ENCODE measurements at regions not wholly inside any gene's neighbourhood (a gene's known extent, or its start where the extent isn't known, plus 50 kb on each side); places are given as distances from the start of the nearest gene placed in this dataset.

DNA sequence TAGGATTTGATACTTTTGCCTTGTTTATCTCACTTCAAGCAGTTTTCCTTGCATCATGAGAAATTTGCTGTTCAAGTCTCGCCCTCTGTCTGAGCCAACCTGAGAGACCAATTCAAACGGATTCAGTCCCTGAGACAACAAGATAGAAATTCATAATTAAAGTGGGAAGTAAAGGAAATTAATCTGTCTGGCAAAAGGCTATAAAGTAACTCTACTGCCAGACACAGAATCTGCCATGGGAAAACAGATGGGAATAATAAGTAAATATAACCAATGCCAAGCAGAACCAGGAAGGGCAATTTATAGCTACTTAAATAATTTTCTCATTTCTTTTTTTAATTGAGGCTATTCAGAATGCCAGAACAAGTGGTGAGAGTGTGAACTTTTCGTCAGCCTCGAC, 239.6 kb downstream of the TFAP2C start:
- Histone ChIP-seq H3K14ac (ENCODE audit: insufficient read depth, low read length) (no peak overlapping the region; the same call in 1 of the 2 replicates), H3K79me1 (ENCODE audit: insufficient read depth, low read depth, low read length, poor library complexity, severe bottlenecking) (no peaks in the 10 kb centered on the region), H3K9me3 (ENCODE audit: control insufficient read depth, low read depth, low read length) (no peaks in the 10 kb centered on the region), H3K27ac (ENCODE audit: insufficient read length, low read depth, low read length) (no peak overlapping the region), H4K91ac (ENCODE audit: insufficient read length, low read depth, low read length) (no peak overlapping the region), H2BK5ac (ENCODE audit: insufficient read length, low read length) (no peak overlapping the region), H4K8ac (replicated peaks; ENCODE audit: insufficient read length, low read depth, low read length) (no peak overlapping the region), H2BK20ac (ENCODE audit: low read depth, low read length, poor library complexity, severe bottlenecking) (no peak overlapping the region), H2BK15ac (ENCODE audit: low read depth, low read length) (no peak overlapping the region), H3K4ac (ENCODE audit: low read depth, low read length) (no peak overlapping the region), H3K9ac (ENCODE audit: extremely low read depth, insufficient read length, low read length) (no peak overlapping the region), H2AK5ac (ENCODE audit: insufficient read length, low read length) (no peak overlapping the region), H4K5ac (ENCODE audit: insufficient read length, low read depth, low read length) (no peak overlapping the region), H2BK120ac (ENCODE audit: low read depth, low read length, poor library complexity, severe bottlenecking) (no peak overlapping the region), H3K18ac (ENCODE audit: insufficient read length, low read depth, low read length) (no peak overlapping the region), H3T11ph (ENCODE audit: low read length) (no peak overlapping the region), H3K79me2 (ENCODE audit: insufficient read depth, low read length) (no peaks in the 10 kb centered on the region), H4K20me1 (ENCODE audit: control insufficient read depth, insufficient read depth, insufficient read length) (no peaks in the 10 kb centered on the region), H2BK12ac (ENCODE audit: insufficient read length, low read depth, low read length) (no peak overlapping the region), H3K4me1 (ENCODE audit: insufficient read depth, low read length) (no peaks in the 10 kb centered on the region), H2AFZ (ENCODE audit: low read length) (no peak overlapping the region), H3K23ac (ENCODE audit: insufficient read length, low read depth, low read length) (no peak overlapping the region), H3K56ac (ENCODE audit: insufficient read length, low read depth, low read length) (no peak overlapping the region), H3K27me3 (ENCODE audit: insufficient read depth, low read length) (no peaks in the 10 kb centered on the region), H3K4me2 (ENCODE audit: insufficient read depth, insufficient read length, low read length) (no peak overlapping the region), H3K23me2 (ENCODE audit: insufficient read length, low read depth, low read length, poor library complexity, severe bottlenecking) (no peaks in the 10 kb centered on the region)
- no peaks in the 10 kb centered on the region for H3K9me3 Mint-ChIP-seq
- no peak for DNase-seq
- no peaks in the 10 kb centered on the region for H3K36me3 Mint-ChIP-seq (ENCODE audit: insufficient read depth in 1 of 3, low read depth in 3 of 3)
- H3K27me3 Mint-ChIP-seq (ENCODE audit: low read depth) = peaks cover 33% of the 10 kb centered on the region
- TF ChIP-seq, protein P1, sequence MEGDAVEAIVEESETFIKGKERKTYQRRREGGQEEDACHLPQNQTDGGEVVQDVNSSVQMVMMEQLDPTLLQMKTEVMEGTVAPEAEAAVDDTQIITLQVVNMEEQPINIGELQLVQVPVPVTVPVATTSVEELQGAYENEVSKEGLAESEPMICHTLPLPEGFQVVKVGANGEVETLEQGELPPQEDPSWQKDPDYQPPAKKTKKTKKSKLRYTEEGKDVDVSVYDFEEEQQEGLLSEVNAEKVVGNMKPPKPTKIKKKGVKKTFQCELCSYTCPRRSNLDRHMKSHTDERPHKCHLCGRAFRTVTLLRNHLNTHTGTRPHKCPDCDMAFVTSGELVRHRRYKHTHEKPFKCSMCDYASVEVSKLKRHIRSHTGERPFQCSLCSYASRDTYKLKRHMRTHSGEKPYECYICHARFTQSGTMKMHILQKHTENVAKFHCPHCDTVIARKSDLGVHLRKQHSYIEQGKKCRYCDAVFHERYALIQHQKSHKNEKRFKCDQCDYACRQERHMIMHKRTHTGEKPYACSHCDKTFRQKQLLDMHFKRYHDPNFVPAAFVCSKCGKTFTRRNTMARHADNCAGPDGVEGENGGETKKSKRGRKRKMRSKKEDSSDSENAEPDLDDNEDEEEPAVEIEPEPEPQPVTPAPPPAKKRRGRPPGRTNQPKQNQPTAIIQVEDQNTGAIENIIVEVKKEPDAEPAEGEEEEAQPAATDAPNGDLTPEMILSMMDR (conservative IDR thresholded peaks at IDR 0.05) = no peak
- H3K4me3 Mint-ChIP-seq = no peak overlapping the region
- no peak overlapping the region for H3K27ac Mint-ChIP-seq
- no CpG with 5 or more reads among the region's 4 CpGs for WGBS (ENCODE audit: extremely low coverage, insufficient read length, low lambda C conversion rate)
- peaks cover 5% of the 10 kb centered on the region in 2 experiments; a peak in 3 of 4 replicates for H3K4me1 Mint-ChIP-seq
